ENCODE measurements at regions not wholly inside any gene's neighbourhood (a gene's known extent, or its start where the extent isn't known, plus 50 kb on each side); places are given as distances from the start of the nearest gene placed in this dataset.

GRCh38 chr5:152070591-152070990, 145.9 kb upstream of the GLRA1 start:
- TF ChIP-seq, protein P1, sequence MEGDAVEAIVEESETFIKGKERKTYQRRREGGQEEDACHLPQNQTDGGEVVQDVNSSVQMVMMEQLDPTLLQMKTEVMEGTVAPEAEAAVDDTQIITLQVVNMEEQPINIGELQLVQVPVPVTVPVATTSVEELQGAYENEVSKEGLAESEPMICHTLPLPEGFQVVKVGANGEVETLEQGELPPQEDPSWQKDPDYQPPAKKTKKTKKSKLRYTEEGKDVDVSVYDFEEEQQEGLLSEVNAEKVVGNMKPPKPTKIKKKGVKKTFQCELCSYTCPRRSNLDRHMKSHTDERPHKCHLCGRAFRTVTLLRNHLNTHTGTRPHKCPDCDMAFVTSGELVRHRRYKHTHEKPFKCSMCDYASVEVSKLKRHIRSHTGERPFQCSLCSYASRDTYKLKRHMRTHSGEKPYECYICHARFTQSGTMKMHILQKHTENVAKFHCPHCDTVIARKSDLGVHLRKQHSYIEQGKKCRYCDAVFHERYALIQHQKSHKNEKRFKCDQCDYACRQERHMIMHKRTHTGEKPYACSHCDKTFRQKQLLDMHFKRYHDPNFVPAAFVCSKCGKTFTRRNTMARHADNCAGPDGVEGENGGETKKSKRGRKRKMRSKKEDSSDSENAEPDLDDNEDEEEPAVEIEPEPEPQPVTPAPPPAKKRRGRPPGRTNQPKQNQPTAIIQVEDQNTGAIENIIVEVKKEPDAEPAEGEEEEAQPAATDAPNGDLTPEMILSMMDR (IDR thresholded peaks at IDR 0.05), result no peak
- TF ChIP-seq ZFX (IDR thresholded peaks at IDR 0.05; ENCODE audit: borderline replicate concordance), result no peak

Data from 22Rv1 (cell line).